ENCODE measurements at regions not wholly inside any gene's neighbourhood (a gene's known extent, or its start where the extent isn't known, plus 50 kb on each side); places are given as distances from the start of the nearest gene placed in this dataset.
"Not testable (repeated sequence)": the region's sequence is repeated elsewhere in the genome, so short reads cannot be mapped to it uniquely, and the experiment has no call there.

- no peak for DNase-seq
Measured at GRCh38 chr3:148510561-148510960, 187.1 kb upstream of the AGTR1 start.

GRCh38 chr3:148512648-148513047, 185.1 kb upstream of the AGTR1 start:
- DNase-seq = no peak

GRCh38 chr3:148513096-148513543, 184.6 kb upstream of the AGTR1 start:
- DNase-seq = no peak

- DNase-seq = no peak
Measured at GRCh38 chr3:148518520-148518919, 179.2 kb upstream of the AGTR1 start.

- not testable (repeated sequence) for DNase-seq
Measured at GRCh38 chr3:148525621-148526020, 172.1 kb upstream of the AGTR1 start.

GRCh38 chr3:148528024-148528423, 169.7 kb upstream of the AGTR1 start:
- DNase-seq = no peak

- no peak for DNase-seq
Measured at GRCh38 chr3:148531836-148532235, 165.9 kb upstream of the AGTR1 start.

- DNase-seq = no peak
Measured at GRCh38 chr3:148532326-148532725, 165.4 kb upstream of the AGTR1 start.

GRCh38 chr3:148532774-148533173, 164.9 kb upstream of the AGTR1 start:
- no peak for DNase-seq

GRCh38 chr3:148534089-148534988, 163.4 kb upstream of the AGTR1 start:
- DNase-seq = no peak

- no peak for DNase-seq
Measured at GRCh38 chr3:148535001-148535400, 162.7 kb upstream of the AGTR1 start.

- DNase-seq = no peak
Measured at GRCh38 chr3:148540266-148540665, 157.4 kb upstream of the AGTR1 start.

- no peak for DNase-seq
Measured at GRCh38 chr3:148540851-148541250, 156.9 kb upstream of the AGTR1 start.

- DNase-seq = no peak
Measured at GRCh38 chr3:148546959-148547358, 150.7 kb upstream of the AGTR1 start.

GRCh38 chr3:148551767-148552260, 145.9 kb upstream of the AGTR1 start:
- no peak for DNase-seq

GRCh38 chr3:148554367-148554766, 143.3 kb upstream of the AGTR1 start:
- no peak for DNase-seq

- no peak for DNase-seq
Measured at GRCh38 chr3:148556664-148557063, 141.0 kb upstream of the AGTR1 start.

- DNase-seq = not testable (repeated sequence)
Measured at GRCh38 chr3:148577579-148577978, 120.1 kb upstream of the AGTR1 start.

GRCh38 chr3:148582126-148582525, 115.6 kb upstream of the AGTR1 start:
- DNase-seq = no peak

- DNase-seq = no peak
Measured at GRCh38 chr3:148583793-148584192, 113.9 kb upstream of the AGTR1 start.

GRCh38 chr3:148584438-148584837, 113.3 kb upstream of the AGTR1 start:
- no peak for DNase-seq

GRCh38 chr3:148585671-148586379, 111.9 kb upstream of the AGTR1 start:
- DNase-seq = no peak

- DNase-seq = no peak
Measured at GRCh38 chr3:148588291-148588690, 109.4 kb upstream of the AGTR1 start.
